Fibroblast of mammary gland (primary cell): ENCODE measurements at regions not wholly inside any gene's neighbourhood (a gene's known extent, or its start where the extent isn't known, plus 50 kb on each side); places are given as distances from the start of the nearest gene placed in this dataset.
A peak's percentile ranks its signal among the peaks of the same experiment; 100 is the strongest.

Experiments used
- DNase-seq: peaks from one replicate; pipeline ENCODE4 v3.0.0-alpha.2; 2010; ENCODE audit warnings: low read depth
- H3K4me3 ChIP-seq: 2 replicates; pipeline ENCODE4 v1.5.1; 2011; ENCODE audit warnings: low read depth, mild to moderate bottlenecking, low read length, moderate library complexity; ENCODE audit not compliant: control insufficient read depth
- TF ChIP-seq, protein P1 (sequence below): conservative IDR thresholded peaks from 2 replicates; pipeline ENCODE4 v1.5.1; 2011; ENCODE audit warnings: low read depth, low read length, inconsistent platforms; ENCODE audit not compliant: control insufficient read depth, insufficient read depth

GRCh38 chr1:115477071-115477470 lies 139.0 kb upstream of the NGF start:
- DNase-seq, result no peak
- no peak overlapping the region for H3K4me3 ChIP-seq
- TF ChIP-seq, protein P1, sequence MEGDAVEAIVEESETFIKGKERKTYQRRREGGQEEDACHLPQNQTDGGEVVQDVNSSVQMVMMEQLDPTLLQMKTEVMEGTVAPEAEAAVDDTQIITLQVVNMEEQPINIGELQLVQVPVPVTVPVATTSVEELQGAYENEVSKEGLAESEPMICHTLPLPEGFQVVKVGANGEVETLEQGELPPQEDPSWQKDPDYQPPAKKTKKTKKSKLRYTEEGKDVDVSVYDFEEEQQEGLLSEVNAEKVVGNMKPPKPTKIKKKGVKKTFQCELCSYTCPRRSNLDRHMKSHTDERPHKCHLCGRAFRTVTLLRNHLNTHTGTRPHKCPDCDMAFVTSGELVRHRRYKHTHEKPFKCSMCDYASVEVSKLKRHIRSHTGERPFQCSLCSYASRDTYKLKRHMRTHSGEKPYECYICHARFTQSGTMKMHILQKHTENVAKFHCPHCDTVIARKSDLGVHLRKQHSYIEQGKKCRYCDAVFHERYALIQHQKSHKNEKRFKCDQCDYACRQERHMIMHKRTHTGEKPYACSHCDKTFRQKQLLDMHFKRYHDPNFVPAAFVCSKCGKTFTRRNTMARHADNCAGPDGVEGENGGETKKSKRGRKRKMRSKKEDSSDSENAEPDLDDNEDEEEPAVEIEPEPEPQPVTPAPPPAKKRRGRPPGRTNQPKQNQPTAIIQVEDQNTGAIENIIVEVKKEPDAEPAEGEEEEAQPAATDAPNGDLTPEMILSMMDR, result no peak

- no peak overlapping the region for H3K4me3 ChIP-seq
- DNase-seq, result peak; percentile 34
- TF ChIP-seq, protein P1, result peak; percentile 27
Measured at GRCh38 chr1:115476616-115477015, 138.6 kb upstream of the NGF start.

GRCh38 chr1:115475901-115476300 lies 137.9 kb upstream of the NGF start:
- TF ChIP-seq, protein P1, result no peak
- no peak for DNase-seq
- no peak overlapping the region for H3K4me3 ChIP-seq

GRCh38 chr1:115475252-115475651 lies 137.2 kb upstream of the NGF start:
- no peak for DNase-seq
- TF ChIP-seq, protein P1, result no peak

GRCh38 chr1:115473986-115474565 lies 136.0 kb upstream of the NGF start:
- H3K4me3 ChIP-seq, result no peak overlapping the region
- TF ChIP-seq, protein P1, result no peak
- DNase-seq, result no peak

More at GRCh38 chr1:115475252-115475651, 137.2 kb upstream of the NGF start:
- no peak overlapping the region for H3K4me3 ChIP-seq

- no peak overlapping the region for H3K4me3 ChIP-seq
- TF ChIP-seq, protein P1, result peak; percentile 98
- peak; percentile 54 for DNase-seq
Measured at GRCh38 chr1:115469703-115470476, 131.8 kb upstream of the NGF start.

GRCh38 chr1:115467790-115468189 lies 129.7 kb upstream of the NGF start:
- H3K4me3 ChIP-seq, result no peak overlapping the region
- TF ChIP-seq, protein P1, result no peak
- DNase-seq, result no peak
